ENCODE measurements at regions not wholly inside any gene's neighbourhood (a gene's known extent, or its start where the extent isn't known, plus 50 kb on each side); places are given as distances from the start of the nearest gene placed in this dataset.
A peak's percentile ranks its signal among the peaks of the same experiment; 100 is the strongest.

GRCh38 chr9:103872811-103873210 lies 221.3 kb upstream of the SMC2 start (continued):
- TF ChIP-seq CTCF (IDR thresholded peaks at IDR 0.05; ENCODE audit: control extremely low read depth in 1 of 3, insufficient read depth in 1 of 3, low read depth in 1 of 3, low read length in 3 of 3) = peak; percentile 6 to 43 (median 23); a peak in 2 of 4 replicates
- TF ChIP-seq RAD21 (IDR thresholded peaks at IDR 0.05 in 1 of 2, conservative IDR thresholded peaks at IDR 0.05 in 1 of 2; ENCODE audit: low read depth in 2 of 2, low read length in 2 of 2) = peak; percentile 23 to 28; a peak in 3 of 4 replicates
